Skeletal muscle satellite cell (primary cell): ENCODE measurements at regions not wholly inside any gene's neighbourhood (a gene's known extent, or its start where the extent isn't known, plus 50 kb on each side); places are given as distances from the start of the nearest gene placed in this dataset.
"Not testable (repeated sequence)": the region's sequence is repeated elsewhere in the genome, so short reads cannot be mapped to it uniquely, and the experiment has no call there.

Source experiments
- H3K27me3 ChIP-seq: 2 replicates; pipeline ENCODE4 v1.7.0; 2013; ENCODE audit warnings: low read length; ENCODE audit not compliant: control insufficient read depth, insufficient read depth
- H3K36me3 ChIP-seq: 2 replicates; pipeline ENCODE4 v1.7.0; 2013; ENCODE audit warnings: mild to moderate bottlenecking, control low read depth, low read length; ENCODE audit not compliant: insufficient read depth
- H3K4me1 ChIP-seq: 2 replicates; pipeline ENCODE4 v1.7.0; 2013; ENCODE audit warnings: low read length; ENCODE audit not compliant: control insufficient read depth, insufficient read depth
- H3K4me2 ChIP-seq: 2 replicates; pipeline ENCODE4 v1.7.0; 2013; ENCODE audit warnings: mild to moderate bottlenecking, low read length
- H3K4me3 ChIP-seq: 2 replicates; pipeline ENCODE4 v1.7.0; 2013; ENCODE audit warnings: low read length
- H3K9ac ChIP-seq: 2 replicates; pipeline ENCODE4 v1.7.0; 2013; ENCODE audit warnings: mild to moderate bottlenecking, low read depth, low read length, moderate library complexity
- H3K9me3 ChIP-seq: replicated peaks from 2 replicates; pipeline ENCODE4 v1.7.0; 2013; ENCODE audit warnings: mild to moderate bottlenecking, control low read depth, low read length

GRCh38 chr14:106133126-106133525, 606.7 kb downstream of the TMEM121 start:
- not testable (repeated sequence) for H3K9ac ChIP-seq, H3K4me1 ChIP-seq, H3K27me3 ChIP-seq, H3K9me3 ChIP-seq, H3K36me3 ChIP-seq, H3K4me3 ChIP-seq, H3K4me2 ChIP-seq

DNA sequence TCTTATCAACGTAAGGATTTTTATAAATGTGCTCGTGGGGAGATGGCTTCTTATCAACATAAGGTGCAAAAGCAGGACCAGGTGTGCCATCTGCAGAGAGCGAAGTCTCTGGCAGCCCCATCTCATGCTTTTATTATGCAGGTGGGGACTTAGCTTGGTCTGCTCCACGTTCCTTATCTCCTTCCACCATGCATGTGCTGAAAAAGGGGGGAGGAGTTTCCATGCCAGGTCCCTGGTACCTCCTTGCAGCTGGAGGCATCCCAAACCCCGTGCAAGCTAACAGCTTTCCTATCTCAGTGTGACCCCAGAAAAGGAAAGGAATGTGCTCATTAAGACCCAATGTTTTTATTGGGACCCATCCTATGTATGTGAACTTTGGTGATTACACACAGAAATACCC, 608.5 kb downstream of the TMEM121 start:
- H3K4me2 ChIP-seq, result no peak overlapping the region
- H3K9me3 ChIP-seq, result no peaks in the 10 kb centered on the region
- H3K36me3 ChIP-seq, result no peaks in the 10 kb centered on the region
- H3K27me3 ChIP-seq, result no peaks in the 10 kb centered on the region
- H3K9ac ChIP-seq, result no peak overlapping the region
- H3K4me3 ChIP-seq, result no peak overlapping the region
- no peaks in the 10 kb centered on the region for H3K4me1 ChIP-seq

DNA sequence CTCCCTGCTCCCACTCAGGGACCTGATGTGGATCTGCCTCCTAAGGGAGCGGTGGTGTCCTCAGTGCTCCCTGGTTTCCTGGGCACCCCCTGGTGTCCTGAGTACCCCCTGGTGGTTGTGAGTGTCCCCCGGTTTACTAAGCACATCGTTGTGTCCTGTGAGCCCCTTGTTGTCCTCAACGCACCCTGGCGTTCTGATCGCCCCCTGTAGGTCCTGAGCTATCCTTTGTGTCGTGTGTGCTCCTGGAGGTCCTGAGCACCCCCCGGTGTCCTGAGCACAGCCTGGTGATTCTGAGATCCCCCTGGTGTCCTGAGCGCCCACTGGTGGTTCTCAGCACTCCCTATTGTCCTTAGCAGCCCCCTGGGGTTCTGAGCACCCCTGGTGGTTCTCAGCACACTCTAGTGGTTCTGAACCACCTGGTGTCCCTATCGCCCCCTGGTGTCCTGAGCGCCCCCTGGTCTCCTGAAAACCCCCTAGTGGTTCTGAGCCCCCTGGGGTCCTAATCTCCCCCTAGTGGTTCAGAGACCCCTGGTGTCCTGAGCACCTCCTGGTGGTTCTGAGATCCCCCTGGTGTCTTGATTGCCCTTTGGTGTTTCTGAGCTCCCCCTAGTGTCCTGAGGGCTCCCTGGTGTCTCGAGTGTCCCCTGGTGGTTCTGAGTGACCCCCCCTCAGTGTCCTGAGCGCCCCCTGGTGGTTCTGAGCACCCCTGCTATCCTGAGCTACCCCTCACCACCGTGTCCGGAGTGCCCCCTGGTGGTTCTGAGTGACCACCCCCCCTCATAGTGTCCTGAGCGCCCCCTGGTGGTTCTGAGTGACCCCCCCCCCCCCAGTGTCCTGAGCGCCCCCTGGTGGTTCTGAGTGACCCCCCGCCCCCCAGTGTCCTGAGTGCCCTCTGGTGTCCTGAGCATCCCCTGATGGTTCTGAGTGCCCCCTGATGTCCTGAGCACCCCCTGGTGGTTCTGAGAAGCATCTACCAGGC, 615.1 kb downstream of the TMEM121 start:
- H3K9me3 ChIP-seq, result no peaks in the 10 kb centered on the region
- no peaks in the 10 kb centered on the region for H3K36me3 ChIP-seq
- H3K9ac ChIP-seq, result no peak overlapping the region
- no peak overlapping the region for H3K4me3 ChIP-seq
- H3K27me3 ChIP-seq, result no peaks in the 10 kb centered on the region
- no peaks in the 10 kb centered on the region for H3K4me1 ChIP-seq
- H3K4me2 ChIP-seq, result no peak overlapping the region

- H3K4me2 ChIP-seq, H3K27me3 ChIP-seq, H3K36me3 ChIP-seq, H3K4me3 ChIP-seq, H3K9me3 ChIP-seq, H3K9ac ChIP-seq, H3K4me1 ChIP-seq: not testable (repeated sequence)
These were observed 619.3 kb downstream of the TMEM121 start for GRCh38 chr14:106145731-106146130.

- not testable (repeated sequence) for H3K4me2 ChIP-seq, H3K9ac ChIP-seq, H3K36me3 ChIP-seq, H3K4me3 ChIP-seq, H3K4me1 ChIP-seq, H3K9me3 ChIP-seq, H3K27me3 ChIP-seq
These were observed 627.1 kb downstream of the TMEM121 start for GRCh38 chr14:106153362-106153955.

GRCh38 chr14:106163316-106163715, 636.9 kb downstream of the TMEM121 start:
- no peaks in the 10 kb centered on the region for H3K36me3 ChIP-seq

GRCh38 chr14:106163812-106164211, 637.4 kb downstream of the TMEM121 start:
- H3K9ac ChIP-seq, H3K36me3 ChIP-seq, H3K4me1 ChIP-seq, H3K9me3 ChIP-seq, H3K4me3 ChIP-seq, H3K27me3 ChIP-seq, H3K4me2 ChIP-seq: not testable (repeated sequence)

More at GRCh38 chr14:106163316-106163715, 636.9 kb downstream of the TMEM121 start:
- Histone ChIP-seq H3K27me3 (no peaks in the 10 kb centered on the region), H3K4me1 (no peaks in the 10 kb centered on the region), H3K4me3 (no peak overlapping the region), H3K9ac (no peak overlapping the region), H3K4me2 (no peak overlapping the region), H3K9me3 (peaks cover 4% of the 10 kb centered on the region)

DNA sequence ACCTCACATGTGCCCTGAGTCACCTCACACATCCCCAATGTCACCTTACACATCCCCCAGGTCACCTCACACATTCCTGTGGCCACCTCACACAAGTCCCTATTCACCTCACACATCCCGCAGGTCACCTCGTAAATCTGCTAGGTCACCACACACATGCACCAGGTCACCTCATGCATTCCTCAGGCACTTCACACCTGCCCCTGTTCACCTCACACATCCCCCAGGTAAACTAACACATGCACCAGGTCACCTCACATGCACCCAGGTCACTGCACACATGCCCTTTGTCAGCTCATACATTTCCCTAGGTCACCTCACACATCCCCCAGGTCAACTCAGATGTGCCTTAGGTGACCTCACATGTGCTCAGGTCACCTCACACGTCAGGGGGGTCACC, 639.8 kb downstream of the TMEM121 start:
- Histone ChIP-seq H3K4me2 (no peak overlapping the region), H3K27me3 (no peaks in the 10 kb centered on the region), H3K9ac (no peak overlapping the region), H3K4me3 (no peak overlapping the region), H3K36me3 (no peaks in the 10 kb centered on the region), H3K9me3 (peaks cover 4% of the 10 kb centered on the region), H3K4me1 (no peaks in the 10 kb centered on the region)

- Histone ChIP-seq H3K4me2 (no peak overlapping the region), H3K9ac (no peak overlapping the region), H3K4me3 (no peak overlapping the region), H3K27me3 (no peaks in the 10 kb centered on the region), H3K36me3 (no peaks in the 10 kb centered on the region), H3K4me1 (no peaks in the 10 kb centered on the region), H3K9me3 (peaks cover 4% of the 10 kb centered on the region)
These were observed 640.3 kb downstream of the TMEM121 start for GRCh38 chr14:106166650-106167204.

- not testable (repeated sequence) for H3K36me3 ChIP-seq, H3K27me3 ChIP-seq, H3K4me3 ChIP-seq, H3K9ac ChIP-seq, H3K4me2 ChIP-seq, H3K4me1 ChIP-seq, H3K9me3 ChIP-seq
These were observed 643.8 kb downstream of the TMEM121 start for GRCh38 chr14:106170163-106170658.

- no peaks in the 10 kb centered on the region for H3K27me3 ChIP-seq
- no peaks in the 10 kb centered on the region for H3K9me3 ChIP-seq
- no peaks in the 10 kb centered on the region for H3K36me3 ChIP-seq
- no peak overlapping the region for H3K4me3 ChIP-seq
- no peak overlapping the region for H3K4me2 ChIP-seq
- H3K9ac ChIP-seq, result no peak overlapping the region
- H3K4me1 ChIP-seq, result no peaks in the 10 kb centered on the region
These were observed 647.8 kb downstream of the TMEM121 start for GRCh38 chr14:106174206-106174605.
